ENCODE measurements at regions not wholly inside any gene's neighbourhood (a gene's known extent, or its start where the extent isn't known, plus 50 kb on each side); places are given as distances from the start of the nearest gene placed in this dataset.
A peak's percentile ranks its signal among the peaks of the same experiment; 100 is the strongest.

DNA sequence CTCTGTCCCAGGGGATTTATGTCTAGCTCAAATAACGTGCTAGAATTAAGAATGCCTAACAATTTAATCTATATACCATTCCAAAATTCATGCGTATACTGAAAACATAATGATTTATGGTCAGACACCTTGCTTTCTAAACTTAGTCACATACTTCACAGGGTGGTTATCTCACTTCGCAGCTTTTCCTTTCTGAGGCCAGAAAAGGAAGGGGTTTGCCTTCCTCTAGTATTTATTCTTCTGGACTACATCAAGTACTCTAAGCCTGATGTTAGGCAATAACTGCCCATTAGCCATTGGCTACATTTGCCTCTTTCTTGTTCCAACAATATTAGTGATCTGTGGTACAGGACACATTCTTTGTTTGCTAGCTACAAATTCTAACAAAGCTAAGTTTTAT, 72.6 kb upstream of the FHIP2A start:
- TF ChIP-seq POLR2AphosphoS5 (IDR thresholded peaks at IDR 0.05) (peak in 2 of 3 donors; percentile 32 to 34), EP300 (IDR thresholded peaks at IDR 0.05; ENCODE audit: low read depth) (no peak), POLR2A (IDR thresholded peaks at IDR 0.05) (no peak)
- TF ChIP-seq, protein P1, sequence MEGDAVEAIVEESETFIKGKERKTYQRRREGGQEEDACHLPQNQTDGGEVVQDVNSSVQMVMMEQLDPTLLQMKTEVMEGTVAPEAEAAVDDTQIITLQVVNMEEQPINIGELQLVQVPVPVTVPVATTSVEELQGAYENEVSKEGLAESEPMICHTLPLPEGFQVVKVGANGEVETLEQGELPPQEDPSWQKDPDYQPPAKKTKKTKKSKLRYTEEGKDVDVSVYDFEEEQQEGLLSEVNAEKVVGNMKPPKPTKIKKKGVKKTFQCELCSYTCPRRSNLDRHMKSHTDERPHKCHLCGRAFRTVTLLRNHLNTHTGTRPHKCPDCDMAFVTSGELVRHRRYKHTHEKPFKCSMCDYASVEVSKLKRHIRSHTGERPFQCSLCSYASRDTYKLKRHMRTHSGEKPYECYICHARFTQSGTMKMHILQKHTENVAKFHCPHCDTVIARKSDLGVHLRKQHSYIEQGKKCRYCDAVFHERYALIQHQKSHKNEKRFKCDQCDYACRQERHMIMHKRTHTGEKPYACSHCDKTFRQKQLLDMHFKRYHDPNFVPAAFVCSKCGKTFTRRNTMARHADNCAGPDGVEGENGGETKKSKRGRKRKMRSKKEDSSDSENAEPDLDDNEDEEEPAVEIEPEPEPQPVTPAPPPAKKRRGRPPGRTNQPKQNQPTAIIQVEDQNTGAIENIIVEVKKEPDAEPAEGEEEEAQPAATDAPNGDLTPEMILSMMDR (IDR thresholded peaks at IDR 0.05): no peak
